ENCODE measurements at regions not wholly inside any gene's neighbourhood (a gene's known extent, or its start where the extent isn't known, plus 50 kb on each side); places are given as distances from the start of the nearest gene placed in this dataset.

DNA sequence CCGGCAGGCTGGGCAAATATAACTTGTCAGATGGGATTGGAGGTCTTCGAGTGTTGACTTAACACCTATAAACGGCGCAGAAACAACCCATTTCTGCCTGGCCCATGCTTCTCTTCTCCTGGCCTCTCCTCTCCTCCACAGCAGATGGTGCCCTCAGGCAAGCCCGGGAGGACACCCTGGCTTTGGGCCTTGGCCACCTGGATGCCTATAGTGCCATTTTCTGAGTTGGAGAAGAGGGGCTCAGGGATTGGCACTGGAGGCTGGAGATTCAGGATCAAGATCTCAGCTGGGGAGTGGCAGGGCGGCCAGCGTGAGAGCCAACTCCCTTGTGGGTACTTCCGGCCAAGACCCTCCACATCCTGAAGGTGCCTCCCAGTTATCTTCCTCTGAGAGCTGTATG is 211.9 kb upstream of the PMEPA1 start:
- Histone ChIP-seq H4K20me1 (ENCODE audit: insufficient read depth, low read length) (no peaks in the 10 kb centered on the region), H2BK120ac (ENCODE audit: low read depth, low read length) (no peak overlapping the region), H3K9me1 (ENCODE audit: insufficient read depth, low read length) (peaks cover 3% of the 10 kb centered on the region; the same call in 1 of the 2 replicates), H3K79me1 (ENCODE audit: low read depth in 1 of 2, low read length in 2 of 2) (no peaks in the 10 kb centered on the region), H3K9me3 (ENCODE audit: control insufficient read depth, insufficient read depth, low read length) (no peaks in the 10 kb centered on the region), H3K4me2 (ENCODE audit: low read depth, low read length) (no peak overlapping the region), H3K36me3 (ENCODE audit: control insufficient read depth, insufficient read depth, low read length) (no peaks in the 10 kb centered on the region), H3K4me3 (ENCODE audit: insufficient read depth, low read depth, low read length) (no peak overlapping the region), H3K14ac (replicated peaks; ENCODE audit: low read depth, low read length) (no peak overlapping the region), H3K27ac (ENCODE audit: insufficient read depth, low read length) (no peak overlapping the region), H2BK20ac (ENCODE audit: low read depth, low read length) (no peak overlapping the region), H2BK5ac (ENCODE audit: low read depth, low read length, poor library complexity, severe bottlenecking) (no peak overlapping the region), H4K8ac (ENCODE audit: low read depth in 2 of 2, low read length in 2 of 2) (no peak overlapping the region), H3K18ac (ENCODE audit: low read depth, low read length) (no peak overlapping the region), H3K4me1 (ENCODE audit: control insufficient read depth, insufficient read depth, low read length) (no peaks in the 10 kb centered on the region), H2AK9ac (replicated peaks; ENCODE audit: low read depth, low read length, poor library complexity) (no peak overlapping the region), H3K23ac (ENCODE audit: low read depth, low read length) (no peak overlapping the region), H2AK5ac (ENCODE audit: low read depth, low read length) (no peak overlapping the region), H3K27me3 (ENCODE audit: control insufficient read depth, insufficient read depth, low read length) (no peaks in the 10 kb centered on the region), H4K5ac (ENCODE audit: low read depth, low read length) (no peak overlapping the region), H3K9ac (ENCODE audit: low read depth, low read length) (no peak overlapping the region), H3K4ac (ENCODE audit: low read depth, low read length) (no peak overlapping the region), H2BK15ac (ENCODE audit: low read depth, low read length) (no peak overlapping the region), H4K91ac (ENCODE audit: insufficient read depth, low read depth, low read length) (no peak overlapping the region), H2AFZ (replicated peaks; ENCODE audit: low read length, poor library complexity) (no peak overlapping the region), H3K56ac (ENCODE audit: extremely low read depth, insufficient read depth, low read length) (no peak overlapping the region)
- CTCF ChIA-PET, result no interaction called here
- intact Hi-C loops (cut with micrococcal nuclease) (no loop called here), in situ Hi-C loops (cut with MboI; ENCODE audit: low sequenced_read_pairs) (no loop called here), dilution Hi-C loops (cut with HindIII; ENCODE audit: low sequenced_read_pairs, unreplicated experiment) (no loop called here)
- no CpG with 5 or more reads among the region's 8 CpGs for WGBS, 2 experiments (ENCODE audit: extremely low coverage in 2 of 2, insufficient read length in 1 of 2)
- DNase-seq, result no peak
- no TSS peak for BruUV-seq (replicated peaks)
- POLR2A ChIA-PET (ENCODE audit: unreplicated experiment), result no interaction called here
- TF ChIP-seq BHLHE40 (IDR thresholded peaks at IDR 0.05; ENCODE audit: low read depth, low read length) (no peak), FOS (IDR thresholded peaks at IDR 0.05; ENCODE audit: low read depth, low read length) (no peak), RAD21 (IDR thresholded peaks at IDR 0.05; ENCODE audit: low read length) (no peak), RCOR1 (IDR thresholded peaks at IDR 0.05; ENCODE audit: insufficient replicate concordance, low read length) (no peak), MAFK (IDR thresholded peaks at IDR 0.05; ENCODE audit: low read depth, low read length) (no peak), MAZ (IDR thresholded peaks at IDR 0.05; ENCODE audit: borderline replicate concordance, low read depth, low read length) (no peak), CHD1 (IDR thresholded peaks at IDR 0.05; ENCODE audit: low read depth, low read length) (no peak), POLR2A (IDR thresholded peaks at IDR 0.05; ENCODE audit: low read depth, low read length) (no peak), CEBPB (IDR thresholded peaks at IDR 0.05; ENCODE audit: low read depth, low read length) (no peak), SMC3 (IDR thresholded peaks at IDR 0.05; ENCODE audit: low read depth, low read length) (no peak), RFX5 (IDR thresholded peaks at IDR 0.05; ENCODE audit: low read depth, low read length) (no peak), NFE2L2 (IDR thresholded peaks at IDR 0.05; ENCODE audit: low read depth, low read length) (no peak), MXI1 (IDR thresholded peaks at IDR 0.05; ENCODE audit: borderline replicate concordance, low read depth, low read length) (no peak)
- TF ChIP-seq, protein P1, sequence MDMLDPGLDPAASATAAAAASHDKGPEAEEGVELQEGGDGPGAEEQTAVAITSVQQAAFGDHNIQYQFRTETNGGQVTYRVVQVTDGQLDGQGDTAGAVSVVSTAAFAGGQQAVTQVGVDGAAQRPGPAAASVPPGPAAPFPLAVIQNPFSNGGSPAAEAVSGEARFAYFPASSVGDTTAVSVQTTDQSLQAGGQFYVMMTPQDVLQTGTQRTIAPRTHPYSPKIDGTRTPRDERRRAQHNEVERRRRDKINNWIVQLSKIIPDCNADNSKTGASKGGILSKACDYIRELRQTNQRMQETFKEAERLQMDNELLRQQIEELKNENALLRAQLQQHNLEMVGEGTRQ (IDR thresholded peaks at IDR 0.05; ENCODE audit: low read depth, low read length), result no peak
- TF ChIP-seq, protein P2, sequence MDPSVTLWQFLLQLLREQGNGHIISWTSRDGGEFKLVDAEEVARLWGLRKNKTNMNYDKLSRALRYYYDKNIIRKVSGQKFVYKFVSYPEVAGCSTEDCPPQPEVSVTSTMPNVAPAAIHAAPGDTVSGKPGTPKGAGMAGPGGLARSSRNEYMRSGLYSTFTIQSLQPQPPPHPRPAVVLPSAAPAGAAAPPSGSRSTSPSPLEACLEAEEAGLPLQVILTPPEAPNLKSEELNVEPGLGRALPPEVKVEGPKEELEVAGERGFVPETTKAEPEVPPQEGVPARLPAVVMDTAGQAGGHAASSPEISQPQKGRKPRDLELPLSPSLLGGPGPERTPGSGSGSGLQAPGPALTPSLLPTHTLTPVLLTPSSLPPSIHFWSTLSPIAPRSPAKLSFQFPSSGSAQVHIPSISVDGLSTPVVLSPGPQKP (IDR thresholded peaks at IDR 0.05; ENCODE audit: borderline replicate concordance, low read depth, low read length), result no peak
- TF ChIP-seq, protein P3, sequence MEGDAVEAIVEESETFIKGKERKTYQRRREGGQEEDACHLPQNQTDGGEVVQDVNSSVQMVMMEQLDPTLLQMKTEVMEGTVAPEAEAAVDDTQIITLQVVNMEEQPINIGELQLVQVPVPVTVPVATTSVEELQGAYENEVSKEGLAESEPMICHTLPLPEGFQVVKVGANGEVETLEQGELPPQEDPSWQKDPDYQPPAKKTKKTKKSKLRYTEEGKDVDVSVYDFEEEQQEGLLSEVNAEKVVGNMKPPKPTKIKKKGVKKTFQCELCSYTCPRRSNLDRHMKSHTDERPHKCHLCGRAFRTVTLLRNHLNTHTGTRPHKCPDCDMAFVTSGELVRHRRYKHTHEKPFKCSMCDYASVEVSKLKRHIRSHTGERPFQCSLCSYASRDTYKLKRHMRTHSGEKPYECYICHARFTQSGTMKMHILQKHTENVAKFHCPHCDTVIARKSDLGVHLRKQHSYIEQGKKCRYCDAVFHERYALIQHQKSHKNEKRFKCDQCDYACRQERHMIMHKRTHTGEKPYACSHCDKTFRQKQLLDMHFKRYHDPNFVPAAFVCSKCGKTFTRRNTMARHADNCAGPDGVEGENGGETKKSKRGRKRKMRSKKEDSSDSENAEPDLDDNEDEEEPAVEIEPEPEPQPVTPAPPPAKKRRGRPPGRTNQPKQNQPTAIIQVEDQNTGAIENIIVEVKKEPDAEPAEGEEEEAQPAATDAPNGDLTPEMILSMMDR (conservative IDR thresholded peaks at IDR 0.05; ENCODE audit: low read depth, low read length), result no peak
- ATAC-seq (ENCODE audit: low read depth), result no peak

Data from IMR-90 (cell line).